ENCODE measurements at regions not wholly inside any gene's neighbourhood (a gene's known extent, or its start where the extent isn't known, plus 50 kb on each side); places are given as distances from the start of the nearest gene placed in this dataset.

DNA sequence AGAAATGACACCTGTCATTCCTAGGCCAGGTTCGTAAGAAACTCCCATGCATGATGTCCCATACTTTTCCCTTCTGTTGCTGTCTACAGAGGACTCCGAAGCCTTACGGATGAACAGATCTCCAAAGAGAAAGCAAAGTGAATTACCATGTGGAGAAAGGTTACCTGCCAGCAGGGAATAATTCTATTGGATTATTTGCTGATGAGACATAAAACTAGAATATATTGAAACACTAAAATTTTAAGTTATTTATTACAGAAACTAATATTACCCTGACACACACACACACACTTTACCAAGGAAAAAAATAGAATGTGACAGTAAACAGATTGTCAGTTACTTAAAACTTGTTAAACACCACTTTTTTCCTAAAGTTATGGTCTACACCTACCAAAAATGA, 452.7 kb upstream of the DAB2 start:
- Histone ChIP-seq H3K27ac (no peak overlapping the region), H3K9me3 (no peaks in the 10 kb centered on the region), H3K4me3 (no peak overlapping the region), H3K4me1 (no peaks in the 10 kb centered on the region), H3K27me3 (no peaks in the 10 kb centered on the region), H3K36me3 (no peaks in the 10 kb centered on the region)
- TF ChIP-seq CTCF (IDR thresholded peaks at IDR 0.05) = no peak
- no peak for DNase-seq (ENCODE audit: low spot score)

DNA sequence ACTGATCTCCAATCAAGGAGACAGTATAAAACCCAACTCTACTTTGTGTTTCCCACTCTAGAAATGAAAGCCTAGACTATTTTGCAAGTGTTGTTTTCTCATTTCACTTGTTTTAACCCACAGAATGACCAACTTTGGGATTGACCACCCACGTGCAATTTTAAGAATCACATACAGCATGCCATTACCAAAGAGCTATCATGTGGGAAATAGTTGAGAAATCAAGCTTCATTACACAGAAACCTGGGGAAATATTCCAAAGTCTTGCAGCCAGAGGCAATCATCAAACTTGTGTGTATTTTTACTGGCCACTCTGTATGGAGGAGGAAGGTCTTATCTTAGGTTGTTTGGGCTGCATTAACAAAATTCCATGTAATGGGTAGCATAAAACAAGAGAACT, 451.4 kb upstream of the DAB2 start:
- H3K4me3 ChIP-seq = no peak overlapping the region
- no peaks in the 10 kb centered on the region for H3K27me3 ChIP-seq
- no peak for DNase-seq (ENCODE audit: low spot score)
- no peaks in the 10 kb centered on the region for H3K9me3 ChIP-seq
- H3K4me1 ChIP-seq = no peaks in the 10 kb centered on the region
- TF ChIP-seq CTCF (IDR thresholded peaks at IDR 0.05) = no peak
- H3K36me3 ChIP-seq = no peaks in the 10 kb centered on the region
- no peak overlapping the region for H3K27ac ChIP-seq

- peaks cover 0 to 15% of the 10 kb centered on the region in 2 donors for H3K9me3 ChIP-seq
- no peak overlapping the region for H3K4me3 ChIP-seq
- H3K36me3 ChIP-seq = no peaks in the 10 kb centered on the region
- no peaks in the 10 kb centered on the region for H3K4me1 ChIP-seq
- H3K27me3 ChIP-seq = no peaks in the 10 kb centered on the region
- TF ChIP-seq CTCF (IDR thresholded peaks at IDR 0.05) = no peak
- H3K27ac ChIP-seq = no peak overlapping the region
- DNase-seq (ENCODE audit: low spot score) = no peak
Measured at GRCh38 chr5:39870137-39870536, 445.4 kb upstream of the DAB2 start.

GRCh38 chr5:39869396-39869795, 444.6 kb upstream of the DAB2 start:
- Histone ChIP-seq H3K4me3 (no peak overlapping the region), H3K4me1 (no peaks in the 10 kb centered on the region), H3K9me3 (peaks cover 0 to 15% of the 10 kb centered on the region in 2 donors), H3K27ac (no peak overlapping the region), H3K27me3 (no peaks in the 10 kb centered on the region), H3K36me3 (no peaks in the 10 kb centered on the region)
- no peak for TF ChIP-seq CTCF (IDR thresholded peaks at IDR 0.05)
- DNase-seq (ENCODE audit: low spot score) = no peak

DNA sequence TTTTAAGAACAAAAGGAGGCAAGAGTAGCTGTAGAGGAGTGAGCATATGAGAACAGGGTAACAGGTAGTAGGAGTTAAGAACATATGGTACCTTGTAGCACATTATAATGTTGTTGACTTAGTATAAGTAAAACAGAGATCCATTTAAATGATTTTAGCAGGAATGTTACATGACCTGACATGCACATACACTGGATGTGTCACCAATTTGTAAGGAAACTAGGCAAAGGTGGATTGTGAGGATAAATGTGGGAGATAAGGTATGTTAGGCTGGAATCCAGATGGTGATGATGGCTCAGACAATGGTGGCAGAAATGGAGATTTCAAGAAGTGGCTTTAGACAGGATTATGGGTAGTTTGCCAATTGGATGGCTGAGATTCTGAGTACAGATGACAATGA, 443.1 kb upstream of the DAB2 start:
- H3K9me3 ChIP-seq = peaks cover 0 to 15% of the 10 kb centered on the region in 2 donors
- no peak for TF ChIP-seq CTCF (IDR thresholded peaks at IDR 0.05)
- no peak for DNase-seq (ENCODE audit: low spot score)
- no peaks in the 10 kb centered on the region for H3K27me3 ChIP-seq
- H3K4me1 ChIP-seq = no peaks in the 10 kb centered on the region
- no peak overlapping the region for H3K27ac ChIP-seq
- no peak overlapping the region for H3K4me3 ChIP-seq
- no peaks in the 10 kb centered on the region for H3K36me3 ChIP-seq

GRCh38 chr5:39863926-39864552, 439.3 kb upstream of the DAB2 start:
- H3K27me3 ChIP-seq = no peaks in the 10 kb centered on the region
- no peaks in the 10 kb centered on the region for H3K9me3 ChIP-seq
- no peaks in the 10 kb centered on the region for H3K4me1 ChIP-seq
- TF ChIP-seq CTCF (IDR thresholded peaks at IDR 0.05) = no peak
- H3K27ac ChIP-seq = no peak overlapping the region
- no peak for DNase-seq (ENCODE audit: low spot score)
- H3K36me3 ChIP-seq = no peaks in the 10 kb centered on the region
- no peak overlapping the region for H3K4me3 ChIP-seq

Measured in right atrium auricular region (tissue), 2 donors.